PFSK-1 (cell line): ENCODE measurements at regions not wholly inside any gene's neighbourhood (a gene's known extent, or its start where the extent isn't known, plus 50 kb on each side); places are given as distances from the start of the nearest gene placed in this dataset.

Experiments used
- POLR2AphosphoS5 ChIP-seq: IDR thresholded peaks from 2 replicates; pipeline ENCODE4 v1.6.1; 2012; ENCODE audit warnings: low read depth, mild to moderate bottlenecking, control low read depth, low read length, moderate library complexity
- SIN3A ChIP-seq: IDR thresholded peaks from 2 replicates; pipeline ENCODE4 v1.6.1; 2012; ENCODE audit warnings: mild to moderate bottlenecking, low read length, moderate library complexity, borderline replicate concordance; ENCODE audit not compliant: insufficient read depth

DNA sequence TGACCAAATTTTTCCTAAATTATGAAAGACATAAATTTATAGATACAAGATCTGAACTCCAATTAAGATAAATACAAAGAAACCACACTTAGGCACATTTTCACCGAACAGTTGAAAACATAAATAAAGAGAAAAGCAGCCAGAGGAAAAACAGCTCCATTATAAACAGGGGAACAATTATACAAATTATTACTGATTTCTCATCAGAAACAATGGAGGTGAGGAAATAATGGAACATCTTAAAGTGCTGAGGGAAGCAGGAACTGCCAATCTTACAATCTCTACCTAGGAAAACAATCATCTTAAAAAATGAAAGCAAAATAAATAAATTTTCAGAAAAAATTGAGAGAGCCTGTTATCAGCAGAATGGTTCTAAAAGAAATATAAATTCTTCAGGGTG is 234.4 kb upstream of the PMFBP1 start:
- TF ChIP-seq SIN3A (no peak), POLR2AphosphoS5 (no peak)
